GM21526 (cell line): ENCODE measurements at regions not wholly inside any gene's neighbourhood (a gene's known extent, or its start where the extent isn't known, plus 50 kb on each side); places are given as distances from the start of the nearest gene placed in this dataset.

ENCODE experiments used
- ATAC-seq: cut with Tn5 transposase; IDR thresholded peaks from one replicate; pipeline ENCODE4 v1.9.1; 2021; ENCODE audit warnings: moderate library complexity; ENCODE audit not compliant: unreplicated experiment, low FRiP score

- no peak for ATAC-seq
These were observed 144.3 kb downstream of the ABCC12 start for GRCh38 chr16:48011466-48011865.

DNA sequence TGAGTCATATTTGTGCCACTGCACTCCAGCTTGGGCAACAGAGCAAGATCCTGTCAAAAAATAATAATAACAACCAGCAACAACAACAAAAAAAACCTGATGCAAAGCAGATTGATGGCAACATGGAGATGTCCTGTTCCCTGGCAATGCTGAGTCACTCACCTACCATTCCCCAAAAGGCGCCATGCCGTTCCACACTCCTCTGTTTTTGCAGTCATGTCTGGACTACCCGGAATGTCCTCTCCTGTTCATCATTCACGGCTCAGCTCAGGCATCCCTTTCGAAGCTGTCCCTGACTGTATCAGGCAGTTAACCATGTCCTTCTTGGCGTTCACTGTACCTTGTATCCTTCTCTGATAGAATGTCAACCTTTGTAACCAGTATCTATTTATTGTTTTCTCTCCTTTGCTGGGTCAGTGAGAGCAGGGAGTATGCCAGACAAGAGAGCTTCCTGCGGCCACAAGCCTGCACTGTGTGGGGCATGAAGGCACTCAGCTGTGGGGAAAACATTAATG is 147.7 kb downstream of the ABCC12 start:
- ATAC-seq: no peak

GRCh38 chr16:48004141-48004695 is 151.6 kb downstream of the ABCC12 start:
- ATAC-seq: no peak

DNA sequence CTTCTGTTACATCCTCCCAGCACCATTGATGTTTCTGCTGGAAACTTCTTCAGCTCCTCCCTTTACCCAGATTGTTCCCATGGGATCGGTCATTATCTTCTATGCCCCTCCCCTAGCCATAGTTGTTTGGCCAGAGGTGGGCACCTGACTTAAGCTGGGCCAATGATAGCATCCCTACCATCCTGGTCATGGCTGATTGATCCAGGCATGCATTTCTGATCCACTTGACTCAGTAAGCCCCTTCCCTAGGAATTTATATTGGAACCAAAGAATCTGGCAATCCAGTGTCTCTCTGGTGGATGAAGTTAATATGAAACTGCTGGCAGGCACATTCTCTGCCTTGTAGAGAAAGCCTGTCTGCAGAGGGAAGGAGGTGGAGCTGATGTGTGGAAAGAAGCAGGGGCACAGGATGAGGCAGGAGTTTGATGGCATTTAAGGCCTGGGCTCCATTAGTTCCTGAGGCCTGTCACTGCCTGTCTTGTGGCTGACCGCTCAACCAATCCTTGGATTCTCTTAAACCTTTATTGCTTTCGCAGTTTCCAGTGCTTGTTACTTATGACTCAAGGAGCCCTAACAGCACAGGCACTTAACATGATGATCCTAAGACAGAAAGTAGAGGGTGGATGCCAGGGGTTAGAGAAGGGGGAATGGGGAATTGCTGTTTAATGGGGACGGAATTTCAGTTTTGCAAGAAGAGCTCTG is 152.4 kb downstream of the ABCC12 start:
- no peak for ATAC-seq

- ATAC-seq: no peak
These were observed 154.4 kb downstream of the ABCC12 start for GRCh38 chr16:48001324-48001895.

GRCh38 chr16:48000622-48001021 is 155.2 kb downstream of the ABCC12 start:
- ATAC-seq: no peak

DNA sequence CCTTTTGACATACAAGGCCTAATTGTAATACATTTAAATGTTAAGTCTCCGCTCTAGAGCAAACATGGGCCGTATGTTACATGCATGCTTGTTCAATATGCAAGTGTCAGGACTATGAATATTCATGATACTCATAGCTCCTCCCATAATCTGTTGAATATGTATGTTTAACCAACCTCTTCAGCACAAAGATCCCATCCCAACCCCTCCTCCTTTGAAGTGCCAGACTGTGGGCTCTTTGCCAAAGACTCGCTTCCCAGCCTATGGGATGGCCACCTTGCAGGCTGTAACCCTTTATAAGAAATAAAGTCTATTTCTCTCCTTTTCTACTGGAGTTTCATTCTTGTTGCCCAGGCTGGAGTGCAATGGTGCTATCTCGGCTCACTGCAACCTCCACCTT is 156.2 kb downstream of the ABCC12 start:
- ATAC-seq: no peak

- ATAC-seq: no peak
These were observed 160.4 kb downstream of the ABCC12 start for GRCh38 chr16:47995354-47995753.

GRCh38 chr16:47991491-47991890 is 164.3 kb downstream of the ABCC12 start:
- ATAC-seq: no peak

- no peak for ATAC-seq
These were observed 165.1 kb downstream of the ABCC12 start for GRCh38 chr16:47990676-47991075.

GRCh38 chr16:47987136-47987535 is 168.7 kb downstream of the ABCC12 start:
- no peak for ATAC-seq

GRCh38 chr16:47986031-47986430 is 169.8 kb downstream of the ABCC12 start:
- ATAC-seq: no peak

DNA sequence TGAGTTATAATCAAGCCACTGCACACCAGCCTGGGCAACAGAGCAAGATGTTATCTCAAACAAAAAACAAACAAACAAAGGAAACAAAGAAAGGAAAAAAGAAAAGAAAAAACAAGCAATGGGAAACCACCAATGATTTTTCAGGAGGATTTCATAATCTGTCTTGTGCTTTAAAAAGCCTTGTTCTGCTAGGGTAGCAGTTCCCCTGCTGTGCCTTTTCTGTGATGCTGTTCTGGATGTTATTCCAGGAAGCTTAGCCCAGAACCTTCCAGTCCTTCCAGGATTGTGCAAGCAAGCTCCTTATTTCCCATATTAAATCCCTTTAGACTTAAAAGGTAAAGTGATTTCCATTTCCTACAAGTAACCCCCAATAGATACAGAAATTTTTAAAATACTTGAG is 171.1 kb downstream of the ABCC12 start:
- no peak for ATAC-seq

- no peak for ATAC-seq
These were observed 171.7 kb downstream of the ABCC12 start for GRCh38 chr16:47983999-47984580.

DNA sequence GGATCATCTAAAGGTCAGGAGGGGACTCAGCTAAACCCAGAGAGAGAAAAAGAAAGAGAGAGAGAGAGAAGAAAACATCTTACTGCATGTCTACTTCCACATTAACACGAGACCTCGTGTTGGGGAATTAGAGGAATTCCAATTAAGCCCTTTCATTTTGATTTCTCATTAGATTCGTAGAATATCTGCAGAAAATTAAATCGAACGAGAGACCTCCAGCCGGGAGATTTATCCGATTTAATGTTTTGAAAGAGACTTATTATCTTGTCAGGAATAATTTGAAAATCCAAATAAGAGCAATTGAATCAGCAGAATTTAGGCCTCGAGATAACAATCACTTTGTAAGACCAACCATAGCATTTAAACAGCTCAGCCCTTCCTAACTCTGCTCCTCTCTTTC is 175.6 kb downstream of the ABCC12 start:
- no peak for ATAC-seq

GRCh38 chr16:47979616-47980182 is 176.1 kb downstream of the ABCC12 start:
- ATAC-seq: no peak

DNA sequence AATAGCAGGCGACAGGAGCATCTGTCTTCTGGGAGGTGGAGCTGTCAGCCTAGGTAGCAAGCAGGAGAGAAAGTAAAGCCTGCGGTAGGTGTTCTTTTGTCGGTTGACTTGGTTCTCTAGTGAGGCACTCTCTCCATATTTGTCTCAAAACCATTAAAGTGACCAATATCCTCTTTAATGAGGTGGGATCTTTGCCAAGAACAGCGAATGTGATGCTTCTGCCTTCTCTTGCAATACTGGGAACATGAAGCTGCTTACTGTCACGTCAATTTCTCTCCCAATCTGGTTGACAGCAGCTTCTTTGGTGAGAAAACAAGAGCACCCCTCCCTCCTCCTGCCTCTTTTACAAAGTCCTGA is 176.7 kb downstream of the ABCC12 start:
- ATAC-seq: no peak

DNA sequence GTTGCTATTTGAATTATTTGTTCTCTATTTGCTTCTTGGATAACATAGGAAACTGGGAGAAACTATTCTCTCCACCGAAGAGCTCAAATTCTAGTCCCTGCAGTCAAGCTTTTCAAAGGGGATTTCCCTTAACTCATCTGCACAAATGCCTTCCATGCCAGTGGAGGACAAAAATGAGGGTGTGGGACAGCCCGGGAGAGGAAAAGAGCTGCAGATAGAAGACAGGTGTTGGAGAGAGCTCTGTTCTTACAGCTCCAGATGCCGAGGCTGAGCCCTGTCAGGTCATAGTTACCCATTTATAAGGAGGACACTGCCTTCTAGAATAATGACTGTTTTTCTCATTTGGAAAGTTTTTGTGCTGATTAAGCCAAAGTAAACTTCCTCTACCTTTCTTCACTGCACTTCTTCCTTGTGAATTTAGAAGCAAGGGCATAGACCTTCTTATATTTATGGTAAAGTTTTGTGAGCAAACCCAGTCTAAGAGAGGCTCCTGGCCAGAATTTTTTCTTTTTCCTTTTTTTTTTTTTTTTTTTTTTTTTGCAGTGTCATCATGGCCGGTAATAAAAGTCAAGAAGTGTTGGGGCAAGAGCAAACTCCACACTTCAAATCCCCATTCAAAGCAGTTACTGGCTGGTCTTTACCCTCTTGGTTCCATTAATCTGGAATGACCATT is 177.2 kb downstream of the ABCC12 start:
- no peak for ATAC-seq

- ATAC-seq: no peak
These were observed 178.0 kb downstream of the ABCC12 start for GRCh38 chr16:47977802-47978201.

DNA sequence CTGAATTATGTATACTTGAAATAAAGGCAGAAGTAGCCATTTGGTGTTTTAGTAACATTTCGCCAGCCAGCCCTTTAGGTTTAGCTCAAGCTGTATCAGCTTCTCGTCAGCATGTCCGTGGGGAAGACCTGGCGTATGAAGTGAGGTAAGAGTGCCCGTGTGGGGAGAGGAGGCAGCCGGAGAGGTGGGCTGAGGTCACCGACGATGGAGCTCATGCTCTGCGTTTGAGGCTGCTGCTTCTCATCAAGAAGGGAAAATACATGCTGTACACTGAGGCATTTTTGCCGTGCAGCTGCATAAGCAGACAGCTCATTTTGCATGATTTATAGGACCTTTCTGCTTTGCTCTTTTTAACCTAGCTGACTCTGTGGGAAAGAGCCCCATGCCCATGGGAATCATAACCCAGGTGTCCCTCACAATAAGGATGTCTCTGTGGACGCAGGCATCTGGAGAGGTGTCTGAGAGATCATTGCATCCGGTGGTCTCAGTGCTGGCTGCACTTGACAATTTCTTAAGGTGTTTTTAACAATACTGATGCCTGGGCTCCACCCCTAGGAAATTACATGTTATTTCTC is 179.1 kb downstream of the ABCC12 start:
- no peak for ATAC-seq
